Hematopoietic multipotent progenitor cell treated with erythropoietin and hydrocortisone succinate and interleukin-3 and kit ligand, for 15 days (in vitro differentiated cells): ENCODE measurements at regions not wholly inside any gene's neighbourhood (a gene's known extent, or its start where the extent isn't known, plus 50 kb on each side); places are given as distances from the start of the nearest gene placed in this dataset.
"Not testable (repeated sequence)": the region's sequence is repeated elsewhere in the genome, so short reads cannot be mapped to it uniquely, and the experiment has no call there.

Experiments used
- DNase-seq: peaks from one replicate; pipeline ENCODE4 v3.0.0-alpha.2; 2015; ENCODE audit warnings: low spot score

- no peak for DNase-seq
Measured at GRCh38 chr3:88291486-88291885, 141.7 kb downstream of the C3orf38 start.

- no peak for DNase-seq
Measured at GRCh38 chr3:88298189-88298588, 148.4 kb downstream of the C3orf38 start.

- no peak for DNase-seq
Measured at GRCh38 chr3:88301273-88301995, 151.7 kb downstream of the C3orf38 start.

- DNase-seq: no peak
Measured at GRCh38 chr3:88301996-88302393, 152.2 kb downstream of the C3orf38 start.

GRCh38 chr3:88303331-88303904 lies 153.7 kb downstream of the C3orf38 start:
- DNase-seq: not testable (repeated sequence)

GRCh38 chr3:88307666-88308065 lies 157.9 kb downstream of the C3orf38 start:
- DNase-seq: no peak

- DNase-seq: no peak
Measured at GRCh38 chr3:88311826-88312225, 162.1 kb downstream of the C3orf38 start.

- DNase-seq: no peak
Measured at GRCh38 chr3:88312256-88312655, 162.5 kb downstream of the C3orf38 start.

- DNase-seq: no peak
Measured at GRCh38 chr3:88318067-88318466, 168.3 kb downstream of the C3orf38 start.

- no peak for DNase-seq
Measured at GRCh38 chr3:88321363-88322050, 171.7 kb downstream of the C3orf38 start.

GRCh38 chr3:88324788-88325187 lies 175.0 kb downstream of the C3orf38 start:
- no peak for DNase-seq

- DNase-seq: no peak
Measured at GRCh38 chr3:88334187-88334868, 184.6 kb downstream of the C3orf38 start.

- DNase-seq: no peak
Measured at GRCh38 chr3:88336894-88337293, 187.1 kb downstream of the C3orf38 start.

- DNase-seq: no peak
Measured at GRCh38 chr3:88343264-88343663, 193.5 kb downstream of the C3orf38 start.

- no peak for DNase-seq
Measured at GRCh38 chr3:88346643-88347042, 196.9 kb downstream of the C3orf38 start.

GRCh38 chr3:88362428-88362827 lies 212.7 kb downstream of the C3orf38 start:
- no peak for DNase-seq

GRCh38 chr3:88364926-88365325 lies 215.2 kb downstream of the C3orf38 start:
- DNase-seq: no peak

GRCh38 chr3:88369337-88369736 lies 219.6 kb downstream of the C3orf38 start:
- no peak for DNase-seq

GRCh38 chr3:88369767-88370166 lies 220.0 kb downstream of the C3orf38 start:
- DNase-seq: no peak

- DNase-seq: no peak
Measured at GRCh38 chr3:88385090-88385489, 235.3 kb downstream of the C3orf38 start.

GRCh38 chr3:88398581-88398980 lies 248.8 kb downstream of the C3orf38 start:
- DNase-seq: no peak

- DNase-seq: no peak
Measured at GRCh38 chr3:88403319-88403718, 253.6 kb downstream of the C3orf38 start.

- DNase-seq: no peak
Measured at GRCh38 chr3:88408097-88408496, 258.3 kb downstream of the C3orf38 start.
